Ammon's horn (tissue), 1 donor: ENCODE measurements at regions not wholly inside any gene's neighbourhood (a gene's known extent, or its start where the extent isn't known, plus 50 kb on each side); places are given as distances from the start of the nearest gene placed in this dataset.

Experiments
- DNase-seq: peaks from one replicate; pipeline ENCODE4 v3.0.0-alpha.2; 2016; ENCODE audit warnings: low spot score

- no peak for DNase-seq
Measured at GRCh38 chr18:33517950-33518349, 60.1 kb upstream of the ASXL3 start.

- DNase-seq = no peak
Measured at GRCh38 chr18:33513027-33513426, 65.0 kb upstream of the ASXL3 start.

- no peak for DNase-seq
Measured at GRCh38 chr18:33507019-33507418, 66.5 kb upstream of the CCDC178 start.

GRCh38 chr18:33505798-33506197 lies 65.3 kb upstream of the CCDC178 start:
- DNase-seq = no peak

- no peak for DNase-seq
Measured at GRCh38 chr18:33505297-33505696, 64.8 kb upstream of the CCDC178 start.

- DNase-seq = peak; percentile 73
Measured at GRCh38 chr18:33495278-33495677, 54.8 kb upstream of the CCDC178 start.
